IMR-90 (cell line): ENCODE measurements at regions not wholly inside any gene's neighbourhood (a gene's known extent, or its start where the extent isn't known, plus 50 kb on each side); places are given as distances from the start of the nearest gene placed in this dataset.

Source experiments
- ATAC-seq: fragments of 200-7000 bp; cut with Tn5 transposase; 2 replicates; pipeline ENCODE4 v1.9.1; 2020; ENCODE audit warnings: low read depth, mild to moderate bottlenecking, moderate library complexity
- BruUV-seq: library from RNA; stranded (reverse); fragments of 400-500 nt; replicated peaks from 2 replicates; lab custom pipeline; 2021; lab: Mats Ljungman, UMichigan
- CTCF ChIA-PET: fragments of 300-600 bp; formaldehyde crosslinking; extraction: SDS; loops from one replicate; lab custom pipeline; 2021; ENCODE audit warnings: antibody characterized with exemption; lab: Yijun Ruan, JAX
- POLR2A ChIA-PET: fragments of 300-600 bp; sonication (Branson Sonifier 250); formaldehyde crosslinking; loops from one replicate; lab custom pipeline; 2022; ENCODE audit warnings: antibody characterized with exemption; ENCODE audit not compliant: unreplicated experiment; lab: Charles Lee
- DNase-seq: peaks from one replicate; pipeline ENCODE4 v3.0.0; 2013
- H2AFZ ChIP-seq: replicated peaks from 2 replicates; pipeline ENCODE3; 2013; ENCODE audit warnings: low read length, mild to moderate bottlenecking; ENCODE audit not compliant: poor library complexity
- H2AK5ac ChIP-seq: 2 replicates; pipeline ENCODE4 v1.6.1; 2013; ENCODE audit warnings: low read depth, low read length, inconsistent platforms
- H2AK9ac ChIP-seq: replicated peaks from 2 replicates; pipeline ENCODE3; 2013; ENCODE audit warnings: mild to moderate bottlenecking, low read depth, low read length, moderate library complexity; ENCODE audit not compliant: poor library complexity
- H2BK120ac ChIP-seq: 2 replicates; pipeline ENCODE4 v1.6.1; 2013; ENCODE audit warnings: low read depth, low read length, inconsistent platforms
- H2BK15ac ChIP-seq: 3 replicates; pipeline ENCODE4 v1.6.1; 2013; ENCODE audit warnings: low read depth, low read length, inconsistent platforms
- H2BK20ac ChIP-seq: 2 replicates; pipeline ENCODE4 v1.6.1; 2013; ENCODE audit warnings: low read depth, mild to moderate bottlenecking, inconsistent platforms, low read length, moderate library complexity
- H2BK5ac ChIP-seq: 2 replicates; pipeline ENCODE4 v1.6.1; 2013; ENCODE audit warnings: mild to moderate bottlenecking, low read depth, low read length, inconsistent platforms; ENCODE audit not compliant: poor library complexity, severe bottlenecking
- H3K14ac ChIP-seq: replicated peaks from 2 replicates; pipeline ENCODE4 v1.6.1; 2013; ENCODE audit warnings: low read depth, low read length, inconsistent platforms
- H3K18ac ChIP-seq: 2 replicates; pipeline ENCODE4 v1.6.1; 2013; ENCODE audit warnings: low read depth, low read length, control low read depth
- H3K23ac ChIP-seq: 2 replicates; pipeline ENCODE4 v1.6.1; 2013; ENCODE audit warnings: low read depth, low read length, inconsistent platforms
- H3K27ac ChIP-seq: 2 replicates; pipeline ENCODE4 v1.5.1; 2013; ENCODE audit warnings: mild to moderate bottlenecking, control low read depth, low read length; ENCODE audit not compliant: insufficient read depth
- H3K27me3 ChIP-seq: 2 replicates; pipeline ENCODE4 v1.6.1; 2013; ENCODE audit warnings: low read length; ENCODE audit not compliant: control insufficient read depth, insufficient read depth
- H3K36me3 ChIP-seq: 2 replicates; pipeline ENCODE4 v1.6.1; 2013; ENCODE audit warnings: low read length, mixed read lengths; ENCODE audit not compliant: control insufficient read depth, insufficient read depth
- H3K4ac ChIP-seq: 2 replicates; pipeline ENCODE4 v1.6.1; 2013; ENCODE audit warnings: low read depth, low read length, inconsistent platforms
- H3K4me1 ChIP-seq: 2 replicates; pipeline ENCODE4 v1.6.1; 2013; ENCODE audit warnings: low read length, mixed read lengths; ENCODE audit not compliant: control insufficient read depth, insufficient read depth
- H3K4me2 ChIP-seq: 2 replicates; pipeline ENCODE4 v1.6.1; 2013; ENCODE audit warnings: low read depth, mild to moderate bottlenecking, control low read depth, low read length, moderate library complexity
- H3K4me3 ChIP-seq: 2 replicates; pipeline ENCODE4 v1.5.1; 2013; ENCODE audit warnings: low read depth, mild to moderate bottlenecking, control low read depth, low read length, moderate library complexity; ENCODE audit not compliant: insufficient read depth
- H3K56ac ChIP-seq: 2 replicates; pipeline ENCODE4 v1.6.1; 2013; ENCODE audit warnings: low read length, inconsistent platforms; ENCODE audit not compliant: insufficient read depth; ENCODE audit errors: extremely low read depth
- H3K79me1 ChIP-seq, 2 experiments: 2 replicates each; pipeline ENCODE4 v1.6.1; 2013; ENCODE audit warnings: low read length in 2 of 2, inconsistent platforms in 1 of 2, low read depth in 1 of 2
- H3K9ac ChIP-seq: 2 replicates; pipeline ENCODE4 v1.6.1; 2013; ENCODE audit warnings: low read depth, low read length, control low read depth
- H3K9me1 ChIP-seq: 2 replicates; pipeline ENCODE4 v1.6.1; 2013; ENCODE audit warnings: low read length, inconsistent platforms; ENCODE audit not compliant: insufficient read depth
- H3K9me3 ChIP-seq: 2 replicates; pipeline ENCODE4 v1.6.1; 2013; ENCODE audit warnings: low read length; ENCODE audit not compliant: control insufficient read depth, insufficient read depth
- H4K20me1 ChIP-seq: 2 replicates; pipeline ENCODE4 v1.6.1; 2013; ENCODE audit warnings: low read length, inconsistent platforms; ENCODE audit not compliant: insufficient read depth
- H4K5ac ChIP-seq: 2 replicates; pipeline ENCODE4 v1.6.1; 2013; ENCODE audit warnings: mild to moderate bottlenecking, low read depth, low read length, control low read depth
- H4K8ac ChIP-seq, 2 experiments: 2 replicates each; pipeline ENCODE4 v1.6.1; 2013; ENCODE audit warnings: low read depth in 2 of 2, low read length in 2 of 2, control low read depth in 1 of 2, inconsistent platforms in 1 of 2
- H4K91ac ChIP-seq: 2 replicates; pipeline ENCODE4 v1.6.1; 2013; ENCODE audit warnings: low read depth, low read length, inconsistent platforms; ENCODE audit not compliant: insufficient read depth
- CHD1 ChIP-seq: IDR thresholded peaks from 2 replicates; pipeline ENCODE4 v1.6.1; 2012; ENCODE audit warnings: low read depth, low read length, improper control_type of control experiment
- MAFK ChIP-seq: IDR thresholded peaks from 2 replicates; pipeline ENCODE4 v1.6.1; 2012; ENCODE audit warnings: low read depth, low read length, improper control_type of control experiment
- MAZ ChIP-seq: IDR thresholded peaks from 2 replicates; pipeline ENCODE4 v1.6.1; 2012; ENCODE audit warnings: low read depth, mild to moderate bottlenecking, low read length, improper control_type of control experiment, moderate library complexity, borderline replicate concordance
- MXI1 ChIP-seq: IDR thresholded peaks from 2 replicates; pipeline ENCODE4 v1.6.1; 2012; ENCODE audit warnings: low read depth, mild to moderate bottlenecking, low read length, moderate library complexity, borderline replicate concordance
- NFE2L2 ChIP-seq: fragments of 150-350 bp; IDR thresholded peaks from 2 replicates; pipeline ENCODE4 v1.6.1; 2016; ENCODE audit warnings: low read depth, mild to moderate bottlenecking, low read length
- POLR2A ChIP-seq: IDR thresholded peaks from 2 replicates; pipeline ENCODE4 v1.6.1; 2012; ENCODE audit warnings: mild to moderate bottlenecking, low read depth, low read length
- RCOR1 ChIP-seq: IDR thresholded peaks from 2 replicates; pipeline ENCODE4 v1.6.1; 2012; ENCODE audit warnings: mild to moderate bottlenecking, low read length, improper control_type of control experiment; ENCODE audit not compliant: insufficient replicate concordance
- WGBS, 2 experiments: methylation state at CpG; one replicate each; pipeline versions ENCODE4 v1.1.5 to v1.1.7; 2013; ENCODE audit warnings: missing lambda C conversion rate in 2 of 2; ENCODE audit not compliant: insufficient read length in 1 of 2; ENCODE audit errors: extremely low coverage in 2 of 2; 5-methylcytosine and 5-hydroxymethylcytosine counted together
- dilution Hi-C: fragments of 300-500 bp; cut with HindIII; formaldehyde crosslinking; loops from one replicate; pipeline ENCODE4 v1.14.3; 2018; ENCODE audit warnings: low sequenced_read_pairs; ENCODE audit not compliant: unreplicated experiment
- in situ Hi-C: fragments of 300-500 bp; cut with MboI; formaldehyde crosslinking; loops from 3 replicates; pipeline ENCODE4 v1.14.3; 2019; ENCODE audit warnings: low sequenced_read_pairs, inconsistent platforms, mixed read lengths
- intact Hi-C: fragments of 100-400 bp; cut with micrococcal nuclease; formaldehyde crosslinking; loops from 2 replicates; pipeline ENCODE4 v1.10.0; 2022
- TF ChIP-seq, protein P1 (sequence below): fragments of 150-350 bp; IDR thresholded peaks from 2 replicates; pipeline ENCODE4 v1.6.1; 2017; ENCODE audit warnings: mild to moderate bottlenecking, antibody characterized with exemption, low read length, low read depth
- TF ChIP-seq, protein P2 (sequence below): conservative IDR thresholded peaks from 2 replicates; pipeline ENCODE4 v1.5.1; 2012; ENCODE audit warnings: mild to moderate bottlenecking, low read depth, low read length, improper control_type of control experiment

DNA sequence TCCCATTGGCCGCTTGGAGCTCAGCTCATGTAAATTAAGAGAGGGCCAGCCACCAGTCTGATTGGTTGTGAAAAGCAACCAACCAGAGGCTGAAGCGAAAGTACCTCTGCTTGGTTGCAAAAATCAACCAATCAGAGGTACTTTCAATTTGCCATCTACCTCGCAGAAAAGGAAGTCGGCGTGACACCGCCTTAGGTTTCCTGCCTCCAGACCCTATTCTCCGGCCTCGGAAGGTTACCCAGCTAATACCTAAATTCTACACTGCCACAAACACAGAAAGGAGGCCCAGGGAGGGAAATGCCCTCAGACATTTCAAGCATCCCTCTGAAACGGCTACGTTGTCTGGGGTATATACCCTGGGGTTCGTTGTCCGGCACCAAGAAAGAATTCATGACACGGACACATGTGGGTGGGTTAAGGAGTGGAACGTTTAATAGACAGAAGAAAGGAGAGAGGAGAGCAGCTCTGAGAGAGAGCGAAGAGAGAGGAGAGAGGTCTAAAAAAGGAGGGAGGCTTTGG lies 481.3 kb downstream of the TMEM114 start (continued):
- TF ChIP-seq, protein P1, sequence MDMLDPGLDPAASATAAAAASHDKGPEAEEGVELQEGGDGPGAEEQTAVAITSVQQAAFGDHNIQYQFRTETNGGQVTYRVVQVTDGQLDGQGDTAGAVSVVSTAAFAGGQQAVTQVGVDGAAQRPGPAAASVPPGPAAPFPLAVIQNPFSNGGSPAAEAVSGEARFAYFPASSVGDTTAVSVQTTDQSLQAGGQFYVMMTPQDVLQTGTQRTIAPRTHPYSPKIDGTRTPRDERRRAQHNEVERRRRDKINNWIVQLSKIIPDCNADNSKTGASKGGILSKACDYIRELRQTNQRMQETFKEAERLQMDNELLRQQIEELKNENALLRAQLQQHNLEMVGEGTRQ: no peak
- TF ChIP-seq NFE2L2: no peak
- no peak for TF ChIP-seq MAZ

DNA sequence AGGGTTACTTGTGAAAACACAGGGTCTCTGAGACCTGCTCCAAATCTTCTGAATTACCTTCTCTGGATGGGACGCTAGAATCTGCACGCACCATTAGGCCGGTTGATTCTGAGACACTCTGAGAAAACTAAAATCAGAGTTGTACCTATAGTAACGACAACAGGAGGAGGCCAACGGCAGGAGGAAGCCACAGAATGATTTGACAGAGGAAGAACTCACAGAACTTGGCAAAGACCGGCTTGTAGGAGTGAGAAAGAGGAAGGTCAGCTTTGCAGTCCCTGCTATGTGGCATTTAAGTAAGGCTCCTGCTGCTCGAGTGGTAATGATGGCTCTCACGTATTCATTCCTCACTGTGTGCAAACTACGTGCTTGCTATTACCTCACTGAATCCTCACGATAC lies 483.0 kb downstream of the TMEM114 start:
- Histone ChIP-seq H4K91ac (no peak overlapping the region), H3K4ac (no peak overlapping the region), H3K4me1 (no peaks in the 10 kb centered on the region), H3K56ac (no peak overlapping the region), H3K9me3 (peaks cover 13% of the 10 kb centered on the region), H3K4me2 (no peak overlapping the region), H2BK20ac (no peak overlapping the region), H3K27me3 (no peaks in the 10 kb centered on the region), H2BK5ac (no peak overlapping the region), H4K8ac (no peak overlapping the region), H3K23ac (no peak overlapping the region), H3K79me1 (no peaks in the 10 kb centered on the region), H3K27ac (no peak overlapping the region), H4K5ac (no peak overlapping the region), H4K20me1 (no peaks in the 10 kb centered on the region), H3K18ac (no peak overlapping the region), H3K14ac (no peak overlapping the region), H3K9ac (no peak overlapping the region), H2BK120ac (no peak overlapping the region), H3K9me1 (no peaks in the 10 kb centered on the region), H2AK5ac (no peak overlapping the region), H2AK9ac (no peak overlapping the region), H3K36me3 (no peaks in the 10 kb centered on the region), H2AFZ (no peak overlapping the region), H2BK15ac (no peak overlapping the region), H3K4me3 (no peak overlapping the region)
- TF ChIP-seq MAFK (no peak), NFE2L2 (no peak), CHD1 (no peak), POLR2A (no peak), RCOR1 (no peak), MXI1 (no peak)
- TF ChIP-seq, protein P2, sequence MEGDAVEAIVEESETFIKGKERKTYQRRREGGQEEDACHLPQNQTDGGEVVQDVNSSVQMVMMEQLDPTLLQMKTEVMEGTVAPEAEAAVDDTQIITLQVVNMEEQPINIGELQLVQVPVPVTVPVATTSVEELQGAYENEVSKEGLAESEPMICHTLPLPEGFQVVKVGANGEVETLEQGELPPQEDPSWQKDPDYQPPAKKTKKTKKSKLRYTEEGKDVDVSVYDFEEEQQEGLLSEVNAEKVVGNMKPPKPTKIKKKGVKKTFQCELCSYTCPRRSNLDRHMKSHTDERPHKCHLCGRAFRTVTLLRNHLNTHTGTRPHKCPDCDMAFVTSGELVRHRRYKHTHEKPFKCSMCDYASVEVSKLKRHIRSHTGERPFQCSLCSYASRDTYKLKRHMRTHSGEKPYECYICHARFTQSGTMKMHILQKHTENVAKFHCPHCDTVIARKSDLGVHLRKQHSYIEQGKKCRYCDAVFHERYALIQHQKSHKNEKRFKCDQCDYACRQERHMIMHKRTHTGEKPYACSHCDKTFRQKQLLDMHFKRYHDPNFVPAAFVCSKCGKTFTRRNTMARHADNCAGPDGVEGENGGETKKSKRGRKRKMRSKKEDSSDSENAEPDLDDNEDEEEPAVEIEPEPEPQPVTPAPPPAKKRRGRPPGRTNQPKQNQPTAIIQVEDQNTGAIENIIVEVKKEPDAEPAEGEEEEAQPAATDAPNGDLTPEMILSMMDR: no peak
- CTCF ChIA-PET: no interaction called here
- ATAC-seq: no peak
- intact Hi-C loops: no loop called here
- in situ Hi-C loops: no loop called here
- 80% methylated on average over 3 of the region's 10 CpGs; no CpG with 5 or more reads in 1 of the 2 experiments for WGBS, 2 experiments
- no peak for DNase-seq
- no TSS peak for BruUV-seq
- dilution Hi-C loops: no loop called here
- POLR2A ChIA-PET: no interaction called here
